Smooth muscle cell (in vitro differentiated cells): ENCODE measurements at regions not wholly inside any gene's neighbourhood (a gene's known extent, or its start where the extent isn't known, plus 50 kb on each side); places are given as distances from the start of the nearest gene placed in this dataset.

Experiments
- DNase-seq: peaks from one replicate; lab custom pipeline; 2025; ENCODE audit not compliant: unreplicated experiment; lab: John Stamatoyannopoulos, UW
- H2AFZ ChIP-seq: fragments of 200-600 bp; sonication (generic); 2 replicates; pipeline ENCODE4 v1.6.0; 2016; ENCODE audit warnings: antibody characterized with exemption, low read depth, mild to moderate bottlenecking
- H3F3A ChIP-seq: fragments of 200-600 bp; sonication (generic); 2 replicates; pipeline ENCODE4 v1.6.0; 2017; ENCODE audit warnings: antibody characterized with exemption, low read depth
- H3K27ac ChIP-seq: fragments of 200-600 bp; sonication (generic); 2 replicates; pipeline ENCODE4 v1.5.1; 2016; ENCODE audit warnings: low read depth, mild to moderate bottlenecking
- H3K27me3 ChIP-seq: fragments of 200-600 bp; sonication (generic); 2 replicates; pipeline ENCODE4 v1.6.1; 2016; ENCODE audit warnings: low read depth, mild to moderate bottlenecking
- H3K36me3 ChIP-seq: fragments of 200-600 bp; sonication (generic); 2 replicates; pipeline ENCODE4 v1.5.1; 2016; ENCODE audit warnings: low read depth
- H3K4me1 ChIP-seq: fragments of 200-600 bp; sonication (generic); 2 replicates; pipeline ENCODE4 v1.5.1; 2016; ENCODE audit warnings: low read depth
- H3K4me2 ChIP-seq: fragments of 200-600 bp; sonication (generic); 2 replicates; pipeline ENCODE4 v1.6.0; 2016; ENCODE audit warnings: mild to moderate bottlenecking
- H3K4me3 ChIP-seq: fragments of 200-600 bp; sonication (generic); 2 replicates; pipeline ENCODE4 v1.5.1; 2016; ENCODE audit warnings: mild to moderate bottlenecking
- H3K79me2 ChIP-seq: fragments of 200-600 bp; sonication (generic); 2 replicates; pipeline ENCODE4 v1.6.0; 2016; ENCODE audit warnings: low read depth, mild to moderate bottlenecking
- H3K9ac ChIP-seq: fragments of 200-600 bp; sonication (generic); 2 replicates; pipeline ENCODE4 v1.6.0; 2016; ENCODE audit warnings: low read depth
- H3K9me3 ChIP-seq: fragments of 200-600 bp; sonication (generic); replicated peaks from 2 replicates; pipeline ENCODE4 v1.5.1; 2016; ENCODE audit warnings: low read depth
- H4K20me1 ChIP-seq: fragments of 200-600 bp; sonication (generic); 2 replicates; pipeline ENCODE4 v1.6.0; 2016; ENCODE audit warnings: low read depth
- CTCF ChIP-seq: fragments of 200-600 bp; sonication (generic); IDR thresholded peaks from 2 replicates; pipeline ENCODE4 v1.5.1; 2017; ENCODE audit warnings: borderline replicate concordance, mild to moderate bottlenecking, antibody characterized with exemption; ENCODE audit not compliant: insufficient read depth, poor library complexity, severe bottlenecking
- WGBS: methylation state at CpG from one replicate; pipeline ENCODE4 v1.1.7; 2016; ENCODE audit warnings: low lambda C conversion rate; 5-methylcytosine and 5-hydroxymethylcytosine counted together

GRCh38 chr6:27575594-27576361 lies 102.9 kb upstream of the ZNF184 start:
- Histone ChIP-seq H3K4me3 (no peak overlapping the region), H4K20me1 (no peaks in the 10 kb centered on the region), H3K4me2 (no peak overlapping the region), H3K27ac (no peak overlapping the region), H3K36me3 (no peaks in the 10 kb centered on the region), H3K4me1 (no peaks in the 10 kb centered on the region), H3K27me3 (peaks cover 24% of the 10 kb centered on the region), H2AFZ (no peak overlapping the region), H3F3A (no peaks in the 10 kb centered on the region), H3K9ac (no peak overlapping the region), H3K9me3 (no peaks in the 10 kb centered on the region), H3K79me2 (no peaks in the 10 kb centered on the region)
- 60% methylated on average over 10 of the region's 10 CpGs for WGBS
- no peak for DNase-seq
- TF ChIP-seq CTCF, result no peak

GRCh38 chr6:27568226-27568897 lies 95.5 kb upstream of the ZNF184 start:
- H3K4me2 ChIP-seq, result no peak overlapping the region
- no peaks in the 10 kb centered on the region for H3K79me2 ChIP-seq
- H3K36me3 ChIP-seq, result no peaks in the 10 kb centered on the region
- H3K27ac ChIP-seq, result no peak overlapping the region
- H2AFZ ChIP-seq, result no peak overlapping the region
- H3K9me3 ChIP-seq, result no peaks in the 10 kb centered on the region
- no peaks in the 10 kb centered on the region for H3K4me1 ChIP-seq
- H3F3A ChIP-seq, result no peaks in the 10 kb centered on the region
- no peak overlapping the region for H3K9ac ChIP-seq
- H3K27me3 ChIP-seq, result peaks cover 47% of the 10 kb centered on the region
- H3K4me3 ChIP-seq, result no peak overlapping the region
- no peak for TF ChIP-seq CTCF
- H4K20me1 ChIP-seq, result no peaks in the 10 kb centered on the region
- WGBS, result 37% methylated on average over 13 of the region's 13 CpGs
- DNase-seq, result no peak

GRCh38 chr6:27565839-27566779 lies 93.2 kb upstream of the ZNF184 start:
- Histone ChIP-seq H3K4me3 (peak overlapping the region; percentile 46), H3K79me2 (no peaks in the 10 kb centered on the region)

More at GRCh38 chr6:27565839-27566779, 93.2 kb upstream of the ZNF184 start:
- H4K20me1 ChIP-seq, result no peaks in the 10 kb centered on the region
- 6% methylated on average over 41 of the region's 41 CpGs for WGBS
- peak overlapping the region; percentile 81 for H3K4me2 ChIP-seq
- H3K9ac ChIP-seq, result no peak overlapping the region
- no peak for TF ChIP-seq CTCF
- no peaks in the 10 kb centered on the region for H3F3A ChIP-seq
- H3K9me3 ChIP-seq, result no peaks in the 10 kb centered on the region
- H3K4me1 ChIP-seq, result no peaks in the 10 kb centered on the region
- DNase-seq, result no peak
- no peaks in the 10 kb centered on the region for H3K36me3 ChIP-seq
- H2AFZ ChIP-seq, result peak overlapping the region; percentile 66
- H3K27ac ChIP-seq, result no peak overlapping the region
- peaks cover 60% of the 10 kb centered on the region for H3K27me3 ChIP-seq
